ENCODE measurements at regions not wholly inside any gene's neighbourhood (a gene's known extent, or its start where the extent isn't known, plus 50 kb on each side); places are given as distances from the start of the nearest gene placed in this dataset.

GRCh38 chr2:59502981-59503380 is 1050.5 kb downstream of the BCL11A start:
- no peak for DNase-seq

GRCh38 chr2:59490994-59491393 is 1062.5 kb downstream of the BCL11A start:
- DNase-seq: no peak

GRCh38 chr2:59490192-59490591 is 1063.3 kb downstream of the BCL11A start:
- DNase-seq: no peak

GRCh38 chr2:59484673-59485072 is 1068.8 kb downstream of the BCL11A start:
- DNase-seq: no peak

GRCh38 chr2:59463426-59463825 is 1090.0 kb downstream of the BCL11A start:
- DNase-seq: no peak

GRCh38 chr2:59462422-59463197 is 1090.8 kb downstream of the BCL11A start:
- no peak for DNase-seq

GRCh38 chr2:59461127-59461526 is 1092.3 kb downstream of the BCL11A start:
- DNase-seq: no peak

- DNase-seq: no peak
Measured at GRCh38 chr2:59458800-59459199, 1094.7 kb downstream of the BCL11A start.

- DNase-seq: no peak
Measured at GRCh38 chr2:59456285-59456684, 1097.2 kb downstream of the BCL11A start.

GRCh38 chr2:59449274-59449673 is 1104.2 kb downstream of the BCL11A start:
- DNase-seq: no peak

- no peak for DNase-seq
Measured at GRCh38 chr2:59440491-59440890, 1113.0 kb downstream of the BCL11A start.

GRCh38 chr2:59435635-59436034 is 1117.8 kb downstream of the BCL11A start:
- no peak for DNase-seq

GRCh38 chr2:59428940-59429339 is 1124.5 kb downstream of the BCL11A start:
- no peak for DNase-seq

- DNase-seq: no peak
Measured at GRCh38 chr2:59427980-59428379, 1125.5 kb downstream of the BCL11A start.

GRCh38 chr2:59425247-59425646 is 1128.2 kb downstream of the BCL11A start:
- no peak for DNase-seq

- no peak for DNase-seq
Measured at GRCh38 chr2:59413751-59414570, 1139.5 kb downstream of the BCL11A start.

- DNase-seq: no peak
Measured at GRCh38 chr2:59399126-59399525, 1154.3 kb downstream of the BCL11A start.

- DNase-seq: no peak
Measured at GRCh38 chr2:59398081-59398480, 1155.4 kb downstream of the BCL11A start.

- no peak for DNase-seq
Measured at GRCh38 chr2:59395119-59395518, 1154.0 kb upstream of the FANCL start.

GRCh38 chr2:59391896-59392295 is 1150.8 kb upstream of the FANCL start:
- no peak for DNase-seq

GRCh38 chr2:59390581-59390980 is 1149.5 kb upstream of the FANCL start:
- no peak for DNase-seq

GRCh38 chr2:59389240-59389639 is 1148.1 kb upstream of the FANCL start:
- peak; percentile 32 for DNase-seq

GRCh38 chr2:59385971-59386370 is 1144.8 kb upstream of the FANCL start:
- DNase-seq: no peak

GRCh38 chr2:59383473-59383872 is 1142.3 kb upstream of the FANCL start:
- DNase-seq: no peak
